Gastroesophageal sphincter (tissue), 3 donors: ENCODE measurements at regions not wholly inside any gene's neighbourhood (a gene's known extent, or its start where the extent isn't known, plus 50 kb on each side); places are given as distances from the start of the nearest gene placed in this dataset.

Source experiments
- POLR2AphosphoS5 ChIP-seq: sonication (generic); formaldehyde crosslinking; IDR thresholded peaks from one replicate; pipeline ENCODE4 v1.6.1; 2017; ENCODE audit warnings: antibody characterized with exemption
- TF ChIP-seq, protein P1 (sequence below), 4 experiments: fragments of 200-600 bp in 2 of 4; fragments of 450-650 bp in 2 of 4; sonication (generic) in 1 of 4; IDR thresholded peaks; one replicate each; pipeline ENCODE4 v1.5.1; 2017 to 2019; ENCODE audit warnings: antibody characterized with exemption in 4 of 4, mild to moderate bottlenecking in 2 of 4, moderate library complexity in 2 of 4

DNA sequence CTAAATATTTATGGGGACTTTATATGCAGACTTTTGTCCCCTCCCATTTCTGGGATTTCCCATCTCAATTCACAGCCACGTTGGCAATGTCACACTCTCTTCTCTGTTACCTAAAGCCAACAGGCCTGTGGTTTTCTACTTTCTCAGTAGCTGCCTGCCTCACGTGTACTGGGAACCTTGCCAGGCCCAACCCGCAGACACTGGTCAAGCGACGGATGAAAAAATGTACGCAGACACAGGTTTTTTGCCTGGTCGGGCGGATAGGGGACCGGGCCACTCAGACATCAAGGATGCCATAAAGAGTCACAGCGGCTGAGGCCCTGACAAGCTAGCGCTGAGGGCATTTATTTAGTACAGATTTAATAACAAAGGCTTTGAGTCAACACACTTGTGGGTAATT lies 204.4 kb upstream of the DPP6 start:
- TF ChIP-seq, protein P1, sequence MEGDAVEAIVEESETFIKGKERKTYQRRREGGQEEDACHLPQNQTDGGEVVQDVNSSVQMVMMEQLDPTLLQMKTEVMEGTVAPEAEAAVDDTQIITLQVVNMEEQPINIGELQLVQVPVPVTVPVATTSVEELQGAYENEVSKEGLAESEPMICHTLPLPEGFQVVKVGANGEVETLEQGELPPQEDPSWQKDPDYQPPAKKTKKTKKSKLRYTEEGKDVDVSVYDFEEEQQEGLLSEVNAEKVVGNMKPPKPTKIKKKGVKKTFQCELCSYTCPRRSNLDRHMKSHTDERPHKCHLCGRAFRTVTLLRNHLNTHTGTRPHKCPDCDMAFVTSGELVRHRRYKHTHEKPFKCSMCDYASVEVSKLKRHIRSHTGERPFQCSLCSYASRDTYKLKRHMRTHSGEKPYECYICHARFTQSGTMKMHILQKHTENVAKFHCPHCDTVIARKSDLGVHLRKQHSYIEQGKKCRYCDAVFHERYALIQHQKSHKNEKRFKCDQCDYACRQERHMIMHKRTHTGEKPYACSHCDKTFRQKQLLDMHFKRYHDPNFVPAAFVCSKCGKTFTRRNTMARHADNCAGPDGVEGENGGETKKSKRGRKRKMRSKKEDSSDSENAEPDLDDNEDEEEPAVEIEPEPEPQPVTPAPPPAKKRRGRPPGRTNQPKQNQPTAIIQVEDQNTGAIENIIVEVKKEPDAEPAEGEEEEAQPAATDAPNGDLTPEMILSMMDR (IDR thresholded peaks at IDR 0.05), result no peak
- TF ChIP-seq POLR2AphosphoS5, result no peak
